ENCODE measurements at regions not wholly inside any gene's neighbourhood (a gene's known extent, or its start where the extent isn't known, plus 50 kb on each side); places are given as distances from the start of the nearest gene placed in this dataset.
A peak's percentile ranks its signal among the peaks of the same experiment; 100 is the strongest.
"Not testable (repeated sequence)": the region's sequence is repeated elsewhere in the genome, so short reads cannot be mapped to it uniquely, and the experiment has no call there.

GRCh38 chr9:95391271-95391670 is 73.8 kb upstream of the FANCC start:
- not testable (repeated sequence) for DNase-seq

GRCh38 chr9:95389373-95389772 is 71.9 kb upstream of the FANCC start:
- DNase-seq, result no peak

- DNase-seq, result no peak
These were observed 69.3 kb upstream of the FANCC start for GRCh38 chr9:95386843-95387242.

GRCh38 chr9:95385521-95385920 is 68.0 kb upstream of the FANCC start:
- no peak for DNase-seq

- DNase-seq, result no peak
These were observed 66.3 kb upstream of the FANCC start for GRCh38 chr9:95383845-95384244.

GRCh38 chr9:95383185-95383676 is 65.7 kb upstream of the FANCC start:
- no peak for DNase-seq

- no peak for DNase-seq
These were observed 64.9 kb upstream of the FANCC start for GRCh38 chr9:95382433-95382832.

- no peak for DNase-seq
These were observed 63.7 kb upstream of the FANCC start for GRCh38 chr9:95381221-95381620.

- DNase-seq, result peak; percentile 43
These were observed 62.1 kb upstream of the FANCC start for GRCh38 chr9:95379630-95380029.

- DNase-seq, result no peak
These were observed 56.4 kb upstream of the FANCC start for GRCh38 chr9:95373782-95374487.

- DNase-seq, result no peak
These were observed 55.7 kb upstream of the FANCC start for GRCh38 chr9:95373069-95373681.

GRCh38 chr9:95370064-95370463 is 52.6 kb upstream of the FANCC start:
- no peak for DNase-seq

GRCh38 chr9:95368377-95369160 is 51.1 kb upstream of the FANCC start:
- no peak for DNase-seq
